ENCODE measurements at regions not wholly inside any gene's neighbourhood (a gene's known extent, or its start where the extent isn't known, plus 50 kb on each side); places are given as distances from the start of the nearest gene placed in this dataset.

DNA sequence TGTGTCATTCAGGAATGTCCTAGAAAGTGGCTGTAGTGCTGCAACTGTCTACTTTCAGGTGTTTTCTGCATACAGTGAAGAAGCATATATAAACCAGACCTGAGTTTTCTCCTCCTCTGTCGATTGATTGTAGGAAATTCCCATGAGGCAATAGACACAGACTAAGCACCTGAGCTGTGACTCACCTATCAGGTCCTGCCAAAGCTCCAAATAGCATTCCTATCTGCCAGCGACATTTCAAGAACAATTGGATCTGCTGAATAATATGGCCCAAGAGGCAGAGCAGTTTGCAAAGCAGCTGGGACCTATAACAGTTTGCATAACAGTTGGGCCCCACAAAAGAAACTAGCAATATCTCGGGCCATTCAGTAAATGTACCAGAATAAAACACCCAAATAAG, 360.4 kb downstream of the HAO1 start:
- Histone ChIP-seq H3K9ac (ENCODE audit: low read length in 3 of 3) (no peak overlapping the region), H3K36me3 (ENCODE audit: control insufficient read depth in 2 of 3, insufficient read depth in 3 of 3, low read length in 3 of 3) (no peaks in the 10 kb centered on the region), H3K9me3 (ENCODE audit: control insufficient read depth in 2 of 3, insufficient read depth in 1 of 3, low read length in 3 of 3) (no peaks in the 10 kb centered on the region), H3K27ac (ENCODE audit: low read depth in 2 of 2, low read length in 2 of 2) (no peak overlapping the region), H3K27me3 (ENCODE audit: control insufficient read depth, insufficient read depth, low read length) (no peaks in the 10 kb centered on the region), H3K4me3 (ENCODE audit: low read length in 3 of 3) (no peak overlapping the region), H3K4me1 (ENCODE audit: control insufficient read depth in 2 of 3, insufficient read depth in 2 of 3, low read depth in 1 of 3, low read length in 3 of 3) (no peaks in the 10 kb centered on the region)
- intact Hi-C loops (cut with DNase I) = no loop called here
- DNase-seq (no peak), FAIRE-seq (no peak)
- TF ChIP-seq, protein P1, sequence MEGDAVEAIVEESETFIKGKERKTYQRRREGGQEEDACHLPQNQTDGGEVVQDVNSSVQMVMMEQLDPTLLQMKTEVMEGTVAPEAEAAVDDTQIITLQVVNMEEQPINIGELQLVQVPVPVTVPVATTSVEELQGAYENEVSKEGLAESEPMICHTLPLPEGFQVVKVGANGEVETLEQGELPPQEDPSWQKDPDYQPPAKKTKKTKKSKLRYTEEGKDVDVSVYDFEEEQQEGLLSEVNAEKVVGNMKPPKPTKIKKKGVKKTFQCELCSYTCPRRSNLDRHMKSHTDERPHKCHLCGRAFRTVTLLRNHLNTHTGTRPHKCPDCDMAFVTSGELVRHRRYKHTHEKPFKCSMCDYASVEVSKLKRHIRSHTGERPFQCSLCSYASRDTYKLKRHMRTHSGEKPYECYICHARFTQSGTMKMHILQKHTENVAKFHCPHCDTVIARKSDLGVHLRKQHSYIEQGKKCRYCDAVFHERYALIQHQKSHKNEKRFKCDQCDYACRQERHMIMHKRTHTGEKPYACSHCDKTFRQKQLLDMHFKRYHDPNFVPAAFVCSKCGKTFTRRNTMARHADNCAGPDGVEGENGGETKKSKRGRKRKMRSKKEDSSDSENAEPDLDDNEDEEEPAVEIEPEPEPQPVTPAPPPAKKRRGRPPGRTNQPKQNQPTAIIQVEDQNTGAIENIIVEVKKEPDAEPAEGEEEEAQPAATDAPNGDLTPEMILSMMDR (IDR thresholded peaks at IDR 0.05; ENCODE audit: borderline replicate concordance, extremely low read depth, insufficient read depth) = no peak

DNA sequence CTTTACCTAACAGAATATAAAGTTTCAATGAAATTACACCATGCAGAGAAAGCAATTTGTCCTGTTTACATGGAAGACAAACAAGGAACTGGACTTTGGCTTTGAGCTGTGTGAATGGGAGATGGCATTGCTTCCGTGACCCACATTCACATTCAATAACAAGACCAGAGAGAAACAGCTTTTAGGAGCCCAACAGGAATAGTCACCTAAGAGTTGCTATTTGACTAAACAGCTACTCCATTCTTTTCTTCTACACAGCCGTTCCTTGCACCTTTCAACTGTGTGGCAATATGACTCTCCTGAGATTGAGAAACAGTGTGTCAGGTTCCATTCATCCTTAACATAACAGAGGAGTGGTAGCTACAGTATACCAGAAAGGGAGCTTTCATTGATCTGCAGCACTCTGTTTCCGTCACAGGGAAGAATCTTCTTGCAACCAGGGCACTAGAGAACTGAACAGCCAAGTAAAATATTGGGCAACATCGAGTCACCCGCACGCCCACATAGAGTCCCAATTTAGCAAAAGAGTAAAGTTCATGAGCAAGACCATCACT, 355.1 kb downstream of the HAO1 start:
- H3K4me3 ChIP-seq (ENCODE audit: low read length in 3 of 3) = no peak overlapping the region
- H3K27ac ChIP-seq (ENCODE audit: low read depth in 2 of 2, low read length in 2 of 2) = no peak overlapping the region
- no peaks in the 10 kb centered on the region for H3K27me3 ChIP-seq (ENCODE audit: control insufficient read depth, insufficient read depth, low read length)
- no peaks in the 10 kb centered on the region for H3K4me1 ChIP-seq (ENCODE audit: control insufficient read depth in 2 of 3, insufficient read depth in 2 of 3, low read depth in 1 of 3, low read length in 3 of 3)
- no peaks in the 10 kb centered on the region for H3K36me3 ChIP-seq (ENCODE audit: control insufficient read depth in 2 of 3, insufficient read depth in 3 of 3, low read length in 3 of 3)
- no peak overlapping the region for H3K9ac ChIP-seq (ENCODE audit: low read length in 3 of 3)
- H3K9me3 ChIP-seq (ENCODE audit: control insufficient read depth in 2 of 3, insufficient read depth in 1 of 3, low read length in 3 of 3) = no peaks in the 10 kb centered on the region
- intact Hi-C loops (cut with DNase I) = no loop called here
- FAIRE-seq = no peak
- no peak for DNase-seq
- TF ChIP-seq, protein P1 (IDR thresholded peaks at IDR 0.05; ENCODE audit: borderline replicate concordance, extremely low read depth, insufficient read depth) = no peak

- FAIRE-seq (no peak), DNase-seq (no peak)
- H3K9me3 ChIP-seq (ENCODE audit: control insufficient read depth in 2 of 3, insufficient read depth in 1 of 3, low read length in 3 of 3) = no peaks in the 10 kb centered on the region
- H3K9ac ChIP-seq (ENCODE audit: low read length in 3 of 3) = no peak overlapping the region
- no peak overlapping the region for H3K4me3 ChIP-seq (ENCODE audit: low read length in 3 of 3)
- H3K27ac ChIP-seq (ENCODE audit: low read depth in 2 of 2, low read length in 2 of 2) = no peak overlapping the region
- H3K27me3 ChIP-seq (ENCODE audit: control insufficient read depth, insufficient read depth, low read length) = no peaks in the 10 kb centered on the region
- TF ChIP-seq, protein P1 (IDR thresholded peaks at IDR 0.05; ENCODE audit: borderline replicate concordance, extremely low read depth, insufficient read depth) = no peak
- intact Hi-C loops (cut with DNase I) = no loop called here
- no peaks in the 10 kb centered on the region for H3K36me3 ChIP-seq (ENCODE audit: control insufficient read depth in 2 of 3, insufficient read depth in 3 of 3, low read length in 3 of 3)
- H3K4me1 ChIP-seq (ENCODE audit: control insufficient read depth in 2 of 3, insufficient read depth in 2 of 3, low read depth in 1 of 3, low read length in 3 of 3) = no peaks in the 10 kb centered on the region
These were observed 353.8 kb downstream of the HAO1 start for GRCh38 chr20:7586481-7586880.

DNA sequence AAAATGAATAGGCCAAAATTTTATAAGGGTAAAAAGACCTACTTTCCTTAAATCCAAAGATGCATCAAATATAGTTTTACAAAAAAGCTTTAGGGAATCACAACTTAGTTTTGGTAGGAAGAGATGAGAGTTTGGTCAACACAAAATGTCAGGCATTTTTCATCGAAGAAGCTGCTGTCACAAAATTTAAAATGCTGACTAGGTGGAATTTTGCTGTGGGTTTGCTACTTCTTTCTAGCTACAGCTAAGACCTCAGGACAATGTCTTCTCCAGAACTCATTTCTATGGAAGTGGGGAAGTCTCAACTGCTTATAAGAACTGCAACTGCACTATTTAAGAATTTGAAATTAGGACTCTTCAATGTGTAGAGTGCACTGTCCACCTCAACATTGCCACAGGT, 351.1 kb downstream of the HAO1 start:
- H3K4me1 ChIP-seq (ENCODE audit: control insufficient read depth in 2 of 3, insufficient read depth in 2 of 3, low read depth in 1 of 3, low read length in 3 of 3) = no peaks in the 10 kb centered on the region
- TF ChIP-seq, protein P1 (IDR thresholded peaks at IDR 0.05; ENCODE audit: borderline replicate concordance, extremely low read depth, insufficient read depth) = no peak
- H3K4me3 ChIP-seq (ENCODE audit: low read length in 3 of 3) = no peak overlapping the region
- H3K36me3 ChIP-seq (ENCODE audit: control insufficient read depth in 2 of 3, insufficient read depth in 3 of 3, low read length in 3 of 3) = no peaks in the 10 kb centered on the region
- intact Hi-C loops (cut with DNase I) = no loop called here
- DNase-seq (no peak), FAIRE-seq (no peak)
- H3K9ac ChIP-seq (ENCODE audit: low read length in 3 of 3) = no peak overlapping the region
- no peaks in the 10 kb centered on the region for H3K9me3 ChIP-seq (ENCODE audit: control insufficient read depth in 2 of 3, insufficient read depth in 1 of 3, low read length in 3 of 3)
- no peaks in the 10 kb centered on the region for H3K27me3 ChIP-seq (ENCODE audit: control insufficient read depth, insufficient read depth, low read length)
- no peak overlapping the region for H3K27ac ChIP-seq (ENCODE audit: low read depth in 2 of 2, low read length in 2 of 2)
